ENCODE measurements at regions not wholly inside any gene's neighbourhood (a gene's known extent, or its start where the extent isn't known, plus 50 kb on each side); places are given as distances from the start of the nearest gene placed in this dataset.

DNA sequence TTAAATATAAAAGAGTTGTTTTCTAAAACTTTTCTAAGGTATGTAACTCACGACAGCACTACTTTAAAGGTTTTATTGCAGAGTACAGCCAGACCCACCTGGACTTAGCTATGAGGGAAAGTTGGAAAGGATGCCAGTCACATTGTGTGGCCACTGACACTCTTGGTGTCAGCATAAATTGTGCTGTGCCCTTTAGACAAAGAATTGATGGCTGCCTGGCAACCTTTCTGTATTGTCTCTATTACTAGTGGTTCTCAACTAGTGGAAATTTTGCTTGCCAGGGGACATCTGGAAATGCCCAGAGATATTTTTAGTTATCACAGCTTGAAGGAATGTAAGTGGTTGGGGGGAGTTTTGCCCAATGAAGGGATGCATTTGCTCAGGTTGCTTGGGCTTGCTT lies 117.5 kb upstream of the APP start:
- TF ChIP-seq, protein P1, sequence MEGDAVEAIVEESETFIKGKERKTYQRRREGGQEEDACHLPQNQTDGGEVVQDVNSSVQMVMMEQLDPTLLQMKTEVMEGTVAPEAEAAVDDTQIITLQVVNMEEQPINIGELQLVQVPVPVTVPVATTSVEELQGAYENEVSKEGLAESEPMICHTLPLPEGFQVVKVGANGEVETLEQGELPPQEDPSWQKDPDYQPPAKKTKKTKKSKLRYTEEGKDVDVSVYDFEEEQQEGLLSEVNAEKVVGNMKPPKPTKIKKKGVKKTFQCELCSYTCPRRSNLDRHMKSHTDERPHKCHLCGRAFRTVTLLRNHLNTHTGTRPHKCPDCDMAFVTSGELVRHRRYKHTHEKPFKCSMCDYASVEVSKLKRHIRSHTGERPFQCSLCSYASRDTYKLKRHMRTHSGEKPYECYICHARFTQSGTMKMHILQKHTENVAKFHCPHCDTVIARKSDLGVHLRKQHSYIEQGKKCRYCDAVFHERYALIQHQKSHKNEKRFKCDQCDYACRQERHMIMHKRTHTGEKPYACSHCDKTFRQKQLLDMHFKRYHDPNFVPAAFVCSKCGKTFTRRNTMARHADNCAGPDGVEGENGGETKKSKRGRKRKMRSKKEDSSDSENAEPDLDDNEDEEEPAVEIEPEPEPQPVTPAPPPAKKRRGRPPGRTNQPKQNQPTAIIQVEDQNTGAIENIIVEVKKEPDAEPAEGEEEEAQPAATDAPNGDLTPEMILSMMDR (IDR thresholded peaks at IDR 0.05) = no peak
- TF ChIP-seq POLR2A (IDR thresholded peaks at IDR 0.05) = no peak

All from lower leg skin (tissue), 3 donors.